HEK293 (cell line): ENCODE measurements at regions not wholly inside any gene's neighbourhood (a gene's known extent, or its start where the extent isn't known, plus 50 kb on each side); places are given as distances from the start of the nearest gene placed in this dataset.

Experiments used
- CTCF ChIA-PET: fragments of 350-600 bp; formaldehyde crosslinking; extraction: SDS; loops from one replicate; lab custom pipeline; 2021; ENCODE audit warnings: antibody characterized with exemption; lab: Yijun Ruan, JAX
- POLR2A ChIA-PET: fragments of 300-600 bp; formaldehyde crosslinking; extraction: SDS; loops from one replicate; lab custom pipeline; 2020; ENCODE audit warnings: antibody characterized with exemption, inconsistent platforms; lab: Yijun Ruan, JAX
- H3K27ac ChIP-seq: fragments of 200-500 bp; sonication (Bioruptor generic); 2 replicates; pipeline ENCODE4 v1.5.1; 2014; ENCODE audit warnings: low read depth, low read length, control low read depth, inconsistent platforms; ENCODE audit errors: extremely low read depth
- H3K36me3 ChIP-seq, 2 experiments: fragments of 200-500 bp in 1 of 2; sonication (Bioruptor generic) in 1 of 2; 1 replicate in 1 of 2; 2 replicates in 1 of 2; pipeline ENCODE4 v1.5.1; 2014 to 2017; ENCODE audit warnings: inconsistent platforms in 2 of 2, low read length in 2 of 2; ENCODE audit not compliant: control insufficient read depth in 2 of 2, insufficient read depth in 1 of 2
- H3K4me1 ChIP-seq: fragments of 200-500 bp; sonication (Bioruptor generic); 2 replicates; pipeline ENCODE4 v1.5.1; 2014; ENCODE audit warnings: mild to moderate bottlenecking, low read length, inconsistent platforms; ENCODE audit not compliant: control insufficient read depth, insufficient read depth
- H3K4me3 ChIP-seq: 2 replicates; pipeline ENCODE4 v1.5.1; 2011; ENCODE audit warnings: low read depth, mild to moderate bottlenecking, control low read depth, low read length, moderate library complexity
- H3K9me3 ChIP-seq: fragments of 200-500 bp; sonication (Bioruptor generic); 2 replicates; pipeline ENCODE4 v1.5.1; 2014; ENCODE audit warnings: low read depth, low read length, inconsistent platforms; ENCODE audit not compliant: control insufficient read depth, insufficient read depth
- BCL11A ChIP-seq: fragments of 450-650 bp; formaldehyde crosslinking; IDR thresholded peaks from 2 replicates; pipeline ENCODE4 v1.5.1; 2016; ENCODE audit warnings: low read depth, missing biosample characterization, missing genetic modification characterization
- FEZF1 ChIP-seq: fragments of 450-650 bp; formaldehyde crosslinking; IDR thresholded peaks from 2 replicates; pipeline ENCODE4 v1.5.1; 2016; ENCODE audit warnings: missing biosample characterization, missing genetic modification characterization
- GLI2 ChIP-seq: fragments of 450-650 bp; formaldehyde crosslinking; IDR thresholded peaks from 2 replicates; pipeline ENCODE4; 2017; ENCODE audit warnings: missing biosample characterization, missing genetic modification characterization, low read depth, borderline replicate concordance
- GLIS1 ChIP-seq: fragments of 450-650 bp; formaldehyde crosslinking; IDR thresholded peaks from 2 replicates; pipeline ENCODE4 v1.5.1; 2016; ENCODE audit warnings: missing biosample characterization, missing genetic modification characterization
- HIC1 ChIP-seq: fragments of 450-650 bp; formaldehyde crosslinking; IDR thresholded peaks from 2 replicates; pipeline ENCODE4 v1.5.1; 2016; ENCODE audit warnings: missing biosample characterization, missing genetic modification characterization
- OSR2 ChIP-seq: fragments of 450-650 bp; formaldehyde crosslinking; IDR thresholded peaks from 2 replicates; pipeline ENCODE4 v1.5.1; 2016; ENCODE audit warnings: missing biosample characterization, missing genetic modification characterization
- OVOL3 ChIP-seq: fragments of 450-650 bp; formaldehyde crosslinking; IDR thresholded peaks from 2 replicates; pipeline ENCODE4 v1.5.1; 2016; ENCODE audit warnings: missing biosample characterization, missing genetic modification characterization
- PRDM6 ChIP-seq: fragments of 450-650 bp; formaldehyde crosslinking; IDR thresholded peaks from 2 replicates; pipeline ENCODE4 v1.5.1; 2017; ENCODE audit warnings: missing biosample characterization, missing genetic modification characterization
- RBAK ChIP-seq: fragments of 450-650 bp; formaldehyde crosslinking; IDR thresholded peaks from 2 replicates; pipeline ENCODE4 v1.5.1; 2016; ENCODE audit warnings: missing biosample characterization, missing genetic modification characterization
- ZBTB44 ChIP-seq: fragments of 450-650 bp; IDR thresholded peaks from 2 replicates; pipeline ENCODE4 v1.5.1; 2018; ENCODE audit warnings: missing biosample characterization, mild to moderate bottlenecking, missing genetic modification characterization
- ZBTB7A ChIP-seq: fragments of 450-650 bp; formaldehyde crosslinking; IDR thresholded peaks from 2 replicates; pipeline ENCODE4 v1.5.1; 2016; ENCODE audit warnings: low read depth, missing biosample characterization, missing genetic modification characterization
- ZNF324 ChIP-seq: fragments of 450-650 bp; formaldehyde crosslinking; IDR thresholded peaks from 2 replicates; pipeline ENCODE4 v1.5.1; 2016; ENCODE audit warnings: missing biosample characterization, missing genetic modification characterization
- ZNF335 ChIP-seq: fragments of 450-650 bp; formaldehyde crosslinking; conservative IDR thresholded peaks from 2 replicates; pipeline ENCODE4 v1.5.1; 2016; ENCODE audit warnings: missing biosample characterization, missing genetic modification characterization
- ZNF341 ChIP-seq: fragments of 450-650 bp; formaldehyde crosslinking; IDR thresholded peaks from 2 replicates; pipeline ENCODE4; 2016; ENCODE audit warnings: low read depth, missing biosample characterization, missing genetic modification characterization
- ZNF423 ChIP-seq: fragments of 450-650 bp; formaldehyde crosslinking; IDR thresholded peaks from 2 replicates; pipeline ENCODE4 v1.5.1; 2016; ENCODE audit warnings: missing biosample characterization, missing genetic modification characterization
- ZNF48 ChIP-seq: fragments of 450-650 bp; formaldehyde crosslinking; IDR thresholded peaks from 2 replicates; pipeline ENCODE4 v1.5.1; 2016; ENCODE audit warnings: missing biosample characterization, missing genetic modification characterization
- ZNF530 ChIP-seq: fragments of 450-650 bp; formaldehyde crosslinking; IDR thresholded peaks from 2 replicates; pipeline ENCODE4 v1.5.1; 2016; ENCODE audit warnings: low read depth, missing biosample characterization, missing genetic modification characterization
- ZNF548 ChIP-seq: fragments of 450-650 bp; formaldehyde crosslinking; IDR thresholded peaks from 2 replicates; pipeline ENCODE4 v1.5.1; 2016; ENCODE audit warnings: missing biosample characterization, missing genetic modification characterization
- ZNF791 ChIP-seq: fragments of 450-650 bp; formaldehyde crosslinking; IDR thresholded peaks from 2 replicates; pipeline ENCODE4 v1.5.1; 2016; ENCODE audit warnings: missing biosample characterization, missing genetic modification characterization
- ZXDB ChIP-seq: fragments of 450-650 bp; formaldehyde crosslinking; IDR thresholded peaks from 2 replicates; pipeline ENCODE4 v1.5.1; 2016; ENCODE audit warnings: missing biosample characterization, missing genetic modification characterization

- TF ChIP-seq BCL11A, result no peak
- TF ChIP-seq FEZF1 (tag by site-specific recombination), result peak; percentile 35; the same call in 1 of the 2 replicates
- TF ChIP-seq OVOL3 (tag by site-specific recombination), result no peak
These were observed 165.4 kb upstream of the RAI14 start (continued) for GRCh38 chr5:34490506-34491250.

GRCh38 chr5:34491251-34491620, 164.9 kb upstream of the RAI14 start:
- H3K4me3 ChIP-seq, result no peak overlapping the region
- CTCF ChIA-PET, result interaction anchor here (0.7 to 1.4 kb wide), 3 partner anchors 16 to 32 kb away, joined by 3 read pairs; no protein-coding TSS in a partner anchor
- POLR2A ChIA-PET, result no interaction called here
- H3K27ac ChIP-seq, result peak overlapping the region; percentile 29; the same call in 1 of the 2 replicates
- H3K4me1 ChIP-seq, result no peaks in the 10 kb centered on the region
- no peaks in the 10 kb centered on the region for H3K36me3 ChIP-seq
- TF ChIP-seq OSR2, result no peak
- no peak for TF ChIP-seq ZNF548 (tag by site-specific recombination)
- TF ChIP-seq ZBTB44 (tag by site-specific recombination), result 0 out of 2 replicates have a peak, but pooled peaks have one; percentile 11
- TF ChIP-seq PRDM6 (tag by site-specific recombination), result no peak
- no peak for TF ChIP-seq ZNF791 (tag by site-specific recombination)
- TF ChIP-seq GLI2 (tag by site-specific recombination), result no peak
- TF ChIP-seq GLIS1 (tag by site-specific recombination), result no peak
- no peak for TF ChIP-seq ZBTB7A
- peak; percentile 87 for TF ChIP-seq ZNF341 (tag by site-specific recombination)
- TF ChIP-seq FEZF1 (tag by site-specific recombination), result peak; percentile 38; the same call in 1 of the 2 replicates
- H3K9me3 ChIP-seq, result no peaks in the 10 kb centered on the region

GRCh38 chr5:34494111-34494755, 161.9 kb upstream of the RAI14 start:
- H3K9me3 ChIP-seq, result no peaks in the 10 kb centered on the region
- H3K36me3 ChIP-seq, result no peaks in the 10 kb centered on the region
- CTCF ChIA-PET, result interaction anchor here (0.6 to 1.9 kb wide), 7 partner anchors 9 to 43 kb away, joined by 3 to 14 read pairs (median 4); no protein-coding TSS in a partner anchor
- H3K27ac ChIP-seq, result no peak overlapping the region
- no peak overlapping the region for H3K4me3 ChIP-seq
- peak; percentile 83; the same call in 1 of the 2 replicates for TF ChIP-seq RBAK (tag by site-specific recombination)
- TF ChIP-seq ZNF324 (tag by site-specific recombination), result no peak
- TF ChIP-seq ZNF530 (tag by site-specific recombination), result no peak
- TF ChIP-seq ZNF335 (tag by site-specific recombination), result no peak
- H3K4me1 ChIP-seq, result peaks cover 9% of the 10 kb centered on the region
- POLR2A ChIA-PET, result no interaction called here

GRCh38 chr5:34495178-34495577, 160.9 kb upstream of the RAI14 start:
- TF ChIP-seq ZNF423 (tag by site-specific recombination), result no peak
- TF ChIP-seq OSR2, result no peak
- no peak for TF ChIP-seq ZXDB (tag by site-specific recombination)
- no peak for TF ChIP-seq HIC1 (tag by site-specific recombination)
- no peak for TF ChIP-seq ZNF48
- no peak overlapping the region for H3K27ac ChIP-seq
- no peak overlapping the region for H3K4me3 ChIP-seq
- H3K9me3 ChIP-seq, result no peaks in the 10 kb centered on the region
- ChIA-PET POLR2A (no interaction called here), CTCF (interaction anchor here (0.6 to 1.9 kb wide), 5 partner anchors 10 to 713 kb away, joined by 3 to 14 read pairs (median 4); no protein-coding TSS in a partner anchor)
- peaks cover 9% of the 10 kb centered on the region for H3K4me1 ChIP-seq
- no peaks in the 10 kb centered on the region for H3K36me3 ChIP-seq
